HuH-7.5 (cell line): ENCODE measurements at regions not wholly inside any gene's neighbourhood (a gene's known extent, or its start where the extent isn't known, plus 50 kb on each side); places are given as distances from the start of the nearest gene placed in this dataset.

Source experiments
- DNase-seq: peaks from one replicate; pipeline ENCODE4 v3.0.0; 2011; ENCODE audit warnings: low spot score

GRCh38 chr2:234335661-234336228, 161.1 kb downstream of the ARL4C start:
- no peak for DNase-seq

- no peak for DNase-seq
These were observed 162.1 kb downstream of the ARL4C start for GRCh38 chr2:234334756-234335155.

- no peak for DNase-seq
These were observed 162.7 kb downstream of the ARL4C start for GRCh38 chr2:234334151-234334550.

GRCh38 chr2:234333168-234334130, 163.4 kb downstream of the ARL4C start:
- no peak for DNase-seq

DNA sequence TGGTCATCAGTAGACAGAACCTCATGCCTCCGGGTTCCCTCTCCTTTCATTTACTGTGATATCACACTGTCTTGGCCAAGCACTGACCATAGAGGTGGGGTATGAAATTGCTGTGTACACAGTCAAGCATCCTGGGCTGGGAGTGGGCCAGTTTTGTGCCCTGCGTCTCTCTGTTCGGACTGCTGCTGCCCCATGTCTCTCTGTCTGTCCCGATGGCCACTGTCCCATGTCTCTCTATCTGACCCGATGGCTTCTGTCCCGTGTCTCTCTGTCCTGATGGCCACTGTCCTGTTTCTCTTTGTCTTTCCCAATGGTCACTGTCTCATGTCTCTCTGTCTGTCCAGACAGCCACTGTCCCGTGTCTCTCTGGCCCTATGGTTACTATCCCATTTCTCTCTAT, 164.9 kb downstream of the ARL4C start:
- no peak for DNase-seq

- no peak for DNase-seq
These were observed 165.3 kb downstream of the ARL4C start for GRCh38 chr2:234331566-234331965.

GRCh38 chr2:234330902-234331301, 166.0 kb downstream of the ARL4C start:
- no peak for DNase-seq

GRCh38 chr2:234329202-234329960, 167.5 kb downstream of the ARL4C start:
- no peak for DNase-seq

- DNase-seq: no peak
These were observed 168.4 kb downstream of the ARL4C start for GRCh38 chr2:234328444-234328990.

- no peak for DNase-seq
These were observed 170.2 kb downstream of the ARL4C start for GRCh38 chr2:234326694-234327093.

DNA sequence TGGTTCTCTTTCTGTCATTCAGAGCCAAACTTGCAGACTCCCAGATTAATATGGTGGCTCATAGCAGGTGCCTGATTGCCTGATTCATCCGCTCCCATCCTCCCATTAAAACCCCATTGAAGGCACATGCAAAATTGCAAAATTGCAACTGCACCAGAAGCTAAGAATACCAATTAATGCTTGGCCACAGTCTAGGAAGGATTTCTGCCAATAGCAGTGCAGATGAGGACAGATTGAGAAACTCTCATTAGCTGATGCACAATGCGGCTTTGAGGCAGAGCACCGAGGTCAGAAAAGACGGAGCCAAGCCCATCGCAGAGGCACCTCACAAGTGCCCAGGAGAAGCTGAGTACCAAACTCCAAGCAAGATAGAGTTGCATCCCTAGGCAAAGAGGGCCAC, 172.8 kb downstream of the ARL4C start:
- DNase-seq: no peak

DNA sequence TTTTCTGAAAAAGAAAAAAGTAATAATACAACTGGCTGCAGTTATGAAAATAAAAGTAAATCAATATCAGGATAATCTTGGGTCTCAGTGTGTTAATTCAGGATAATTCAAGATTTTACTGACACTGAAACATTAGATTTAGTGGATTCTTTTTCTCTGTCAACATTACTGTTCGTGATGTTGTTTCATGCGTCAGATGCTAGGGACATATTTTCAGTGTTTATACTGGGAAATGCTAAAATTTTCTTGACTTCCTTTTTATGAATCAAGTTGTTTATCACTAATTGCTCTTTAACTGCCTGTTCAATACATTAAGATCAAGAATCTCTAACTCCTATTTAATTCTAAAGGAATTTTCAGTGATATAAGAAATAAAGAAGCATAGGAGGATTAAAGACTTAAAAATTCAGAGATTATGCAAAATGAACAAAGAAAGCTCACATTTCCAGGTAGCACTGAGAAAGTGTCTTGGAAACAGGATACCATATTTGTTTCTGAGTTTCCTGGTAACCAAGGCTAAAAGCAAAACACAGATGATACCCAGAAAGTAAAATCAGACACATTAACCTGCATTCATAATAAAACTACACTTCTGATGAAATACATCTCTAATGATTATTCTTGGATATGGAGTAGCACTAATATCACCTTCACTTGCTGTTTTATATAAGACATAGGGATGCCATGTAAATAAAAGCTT, 174.0 kb downstream of the ARL4C start:
- no peak for DNase-seq

GRCh38 chr2:234320066-234320465, 176.8 kb downstream of the ARL4C start:
- no peak for DNase-seq

DNA sequence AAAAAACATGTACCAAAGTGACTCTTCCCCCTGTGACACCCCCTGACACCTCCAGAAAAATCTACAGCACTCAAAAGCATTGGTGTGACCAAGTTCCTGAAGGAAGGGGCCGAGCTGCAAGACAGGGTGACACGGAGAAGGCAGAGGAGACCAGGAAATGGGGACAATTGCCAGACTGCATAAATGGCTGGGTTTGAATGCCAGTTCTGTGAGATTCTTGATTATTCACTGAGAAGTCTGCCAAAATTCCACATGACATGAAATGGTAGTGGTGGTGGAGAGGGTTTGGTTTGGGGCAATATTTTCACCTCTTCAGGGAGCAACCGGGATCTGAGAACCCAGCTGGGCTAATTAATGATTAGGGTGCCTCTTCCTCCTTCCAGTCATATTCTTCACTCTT, 178.5 kb downstream of the ARL4C start:
- no peak for DNase-seq

DNA sequence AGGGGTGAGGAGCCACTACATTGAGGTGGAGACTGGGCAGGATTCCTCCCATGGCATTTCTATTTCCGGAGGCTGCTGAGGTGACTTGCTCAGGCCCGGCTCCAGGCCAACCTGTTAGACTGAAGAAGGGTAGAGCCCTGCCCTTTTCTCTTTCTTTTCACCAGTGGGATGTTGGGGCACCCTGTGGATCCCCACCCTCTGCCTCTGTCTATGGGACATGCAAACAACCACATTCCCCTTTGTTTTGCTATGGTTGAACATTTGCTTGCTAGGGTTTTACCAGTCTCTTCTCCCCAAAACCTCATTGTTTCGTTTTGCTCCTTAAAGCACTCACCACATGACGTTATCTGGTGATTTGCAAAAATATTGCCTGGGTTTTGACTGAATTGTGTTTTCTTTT, 183.3 kb downstream of the ARL4C start:
- DNase-seq: no peak

DNA sequence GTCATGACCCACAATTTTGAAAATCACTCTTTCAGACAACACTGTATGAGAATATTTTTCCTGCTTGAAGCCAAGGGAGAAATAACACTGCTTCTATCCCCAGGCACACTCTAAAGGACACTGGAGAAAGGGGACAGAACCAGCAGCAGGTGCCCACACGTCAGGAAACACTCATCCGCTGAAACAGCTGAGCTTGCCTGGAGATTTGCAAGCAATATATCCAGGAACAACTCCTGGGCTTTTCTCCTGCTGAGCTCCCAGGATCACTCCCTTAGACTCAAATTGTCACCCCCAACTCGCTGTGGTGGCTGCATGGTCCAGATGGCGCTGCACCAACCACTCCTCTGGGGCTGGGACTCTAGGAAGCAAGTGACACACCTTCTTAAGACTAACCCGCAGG, 186.7 kb downstream of the ARL4C start:
- DNase-seq: no peak

- no peak for DNase-seq
These were observed 187.4 kb downstream of the ARL4C start for GRCh38 chr2:234309431-234309830.

DNA sequence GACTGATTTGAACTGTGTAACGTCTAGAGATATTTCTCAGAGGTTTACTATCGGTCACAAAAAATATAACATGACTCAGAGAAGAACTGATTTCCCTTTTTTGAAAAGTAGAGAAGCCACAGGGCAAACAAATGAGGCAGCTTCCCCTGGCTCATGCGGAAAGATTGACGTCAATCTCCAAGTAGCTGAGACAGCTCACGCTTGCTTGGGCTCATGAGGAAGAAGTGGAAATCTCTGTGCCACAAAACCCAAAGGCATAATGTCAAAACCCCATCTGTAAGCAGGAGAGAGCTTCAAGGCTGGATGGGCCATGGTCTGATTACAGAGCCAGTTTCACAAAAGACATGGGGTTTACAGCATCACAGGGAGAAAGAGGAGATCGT, 188.1 kb downstream of the ARL4C start:
- no peak for DNase-seq

DNA sequence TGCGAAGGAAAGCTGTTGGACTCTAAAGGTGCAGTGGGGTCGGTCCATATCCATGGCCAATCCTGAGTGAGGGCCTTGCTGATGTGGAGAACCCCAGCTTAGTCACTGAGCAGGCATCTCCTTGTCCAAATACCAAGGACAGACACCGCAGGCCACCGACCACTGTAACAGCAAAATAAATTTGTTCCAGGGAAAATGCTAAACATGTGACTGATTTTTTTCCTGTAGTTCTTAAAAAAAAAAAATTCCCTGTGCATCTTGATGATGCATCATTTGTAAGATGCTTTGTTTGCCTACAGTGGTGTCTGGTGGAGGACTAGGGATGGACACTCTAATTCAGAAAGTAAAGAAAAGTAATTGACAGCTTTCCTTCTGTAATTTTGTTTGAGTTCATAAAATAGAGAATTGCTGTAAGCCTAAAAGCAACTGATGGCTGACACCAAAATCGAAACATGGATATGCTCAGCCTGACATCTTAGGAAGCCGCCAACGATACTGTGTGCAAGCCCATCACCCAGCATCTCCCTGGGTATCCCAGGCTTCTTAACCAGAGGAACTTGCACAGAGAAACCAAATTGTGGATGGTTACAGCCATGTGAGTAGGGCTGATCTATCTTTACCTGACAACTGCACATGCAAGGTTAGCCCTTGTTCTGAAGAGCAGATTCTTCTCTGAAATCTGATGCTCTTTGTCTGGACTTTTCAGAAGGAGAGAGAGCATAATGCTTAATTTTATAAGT, 188.6 kb downstream of the ARL4C start:
- DNase-seq: no peak

DNA sequence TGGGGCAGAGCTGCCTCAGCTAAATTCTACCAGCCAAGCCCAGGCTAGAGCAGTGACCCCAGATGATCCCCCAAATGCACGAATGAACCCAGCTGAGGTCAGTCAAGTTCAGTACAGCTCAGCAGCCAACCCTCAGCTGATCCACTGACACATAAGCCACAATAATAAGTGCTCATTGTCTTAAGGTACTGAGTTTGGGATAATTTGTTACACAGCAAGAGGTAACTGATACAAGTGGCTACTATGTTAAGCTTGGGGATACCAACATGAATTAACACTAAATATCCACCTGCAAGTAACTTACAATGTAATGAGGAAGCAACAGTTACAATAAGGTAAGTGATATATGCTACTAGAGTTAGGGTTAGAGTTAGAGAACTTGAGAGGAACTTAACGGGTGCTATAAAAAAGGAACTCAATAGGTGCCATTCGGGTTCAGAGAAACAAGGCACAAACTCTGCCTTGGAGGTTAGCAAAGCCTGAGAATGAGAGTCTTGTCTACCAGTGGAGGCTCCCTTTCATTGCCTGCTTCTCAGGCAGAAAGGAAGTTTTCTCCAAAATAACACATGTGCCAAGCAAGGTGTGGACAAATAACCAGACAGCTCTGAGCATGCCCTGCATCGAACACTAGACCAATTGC, 189.4 kb downstream of the ARL4C start:
- no peak for DNase-seq
